ENCODE measurements at regions not wholly inside any gene's neighbourhood (a gene's known extent, or its start where the extent isn't known, plus 50 kb on each side); places are given as distances from the start of the nearest gene placed in this dataset.

GRCh38 chr6:139592011-139592410 is 217.6 kb upstream of the CITED2 start:
- DNase-seq (ENCODE audit: low spot score): no peak
- TF ChIP-seq CTCF (IDR thresholded peaks at IDR 0.05; ENCODE audit: borderline replicate concordance, control extremely low read depth, extremely low read depth, insufficient read depth, missing control alignments): no peak
- in situ Hi-C loops (cut with MboI; ENCODE audit: low sequenced_read_pairs, unreplicated experiment): no loop called here

GRCh38 chr6:139591075-139591865 is 216.8 kb upstream of the CITED2 start:
- no peak for TF ChIP-seq CTCF (IDR thresholded peaks at IDR 0.05; ENCODE audit: borderline replicate concordance, control extremely low read depth, extremely low read depth, insufficient read depth, missing control alignments)
- in situ Hi-C loops (cut with MboI; ENCODE audit: low sequenced_read_pairs, unreplicated experiment): no loop called here
- DNase-seq (ENCODE audit: low spot score): no peak

- in situ Hi-C loops (cut with MboI; ENCODE audit: low sequenced_read_pairs, unreplicated experiment): no loop called here
Measured at GRCh38 chr6:139590206-139590605, 215.8 kb upstream of the CITED2 start.

GRCh38 chr6:139588734-139589593 is 214.5 kb upstream of the CITED2 start:
- no peak for DNase-seq (ENCODE audit: low spot score)
- TF ChIP-seq CTCF (IDR thresholded peaks at IDR 0.05; ENCODE audit: borderline replicate concordance, control extremely low read depth, extremely low read depth, insufficient read depth, missing control alignments): no peak
- in situ Hi-C loops (cut with MboI; ENCODE audit: low sequenced_read_pairs, unreplicated experiment): no loop called here

More at GRCh38 chr6:139590206-139590605, 215.8 kb upstream of the CITED2 start:
- no peak for DNase-seq (ENCODE audit: low spot score)
- TF ChIP-seq CTCF (IDR thresholded peaks at IDR 0.05; ENCODE audit: borderline replicate concordance, control extremely low read depth, extremely low read depth, insufficient read depth, missing control alignments): no peak

- TF ChIP-seq CTCF (IDR thresholded peaks at IDR 0.05; ENCODE audit: borderline replicate concordance, control extremely low read depth, extremely low read depth, insufficient read depth, missing control alignments): no peak
- in situ Hi-C loops (cut with MboI; ENCODE audit: low sequenced_read_pairs, unreplicated experiment): no loop called here
- DNase-seq (ENCODE audit: low spot score): no peak
Measured at GRCh38 chr6:139588076-139588639, 213.7 kb upstream of the CITED2 start.

GRCh38 chr6:139587469-139587868 is 213.0 kb upstream of the CITED2 start:
- TF ChIP-seq CTCF (IDR thresholded peaks at IDR 0.05; ENCODE audit: borderline replicate concordance, control extremely low read depth, extremely low read depth, insufficient read depth, missing control alignments): no peak

More at GRCh38 chr6:139587469-139587868, 213.0 kb upstream of the CITED2 start:
- in situ Hi-C loops (cut with MboI; ENCODE audit: low sequenced_read_pairs, unreplicated experiment): no loop called here
- DNase-seq (ENCODE audit: low spot score): no peak
